ENCODE measurements at regions not wholly inside any gene's neighbourhood (a gene's known extent, or its start where the extent isn't known, plus 50 kb on each side); places are given as distances from the start of the nearest gene placed in this dataset.

- no peaks in the 10 kb centered on the region for H3K4me1 Mint-ChIP-seq
These were observed 608.1 kb downstream of the CDH9 start for GRCh38 chr5:26430323-26430722.

DNA sequence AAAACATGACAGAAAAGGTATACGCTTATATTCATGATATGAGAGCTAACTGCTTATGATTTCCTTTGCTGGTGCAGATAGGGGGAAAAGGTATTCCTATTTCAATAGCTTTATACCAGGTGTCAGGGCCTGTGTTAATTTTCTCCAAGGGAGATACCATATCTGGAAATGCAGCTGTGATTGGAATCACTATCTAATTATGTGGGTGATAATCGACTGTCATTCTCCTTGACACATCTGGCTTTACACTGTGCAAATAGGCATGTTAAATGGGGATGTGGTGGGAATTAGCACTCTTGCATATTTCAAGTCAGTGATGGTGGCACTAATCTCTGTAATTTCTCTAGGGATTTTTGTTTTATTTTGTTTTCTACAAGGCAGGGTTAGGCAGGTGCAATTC lies 611.1 kb downstream of the CDH9 start:
- Histone ChIP-seq H2AFZ (ENCODE audit: insufficient read depth, low read depth, low read length, poor library complexity, severe bottlenecking) (no peak overlapping the region), H3K4me3 (ENCODE audit: control extremely low read depth in 1 of 5, extremely low read depth in 1 of 5, insufficient read depth in 1 of 5, low read depth in 2 of 5, low read length in 4 of 5) (no peak overlapping the region), H4K20me1 (ENCODE audit: control insufficient read depth, insufficient read depth, low read length, poor library complexity, severe bottlenecking) (no peaks in the 10 kb centered on the region), H3K27me3 (replicated peaks in 1 of 4; ENCODE audit: control extremely low read depth in 1 of 4, control insufficient read depth in 3 of 4, insufficient read depth in 4 of 4, low read length in 3 of 4) (no peaks in the 10 kb centered on the region), H3K79me2 (ENCODE audit: control insufficient read depth, insufficient read depth, low read length) (no peaks in the 10 kb centered on the region), H3K9me3 (ENCODE audit: control extremely low read depth in 1 of 3, control insufficient read depth in 2 of 3, insufficient read depth in 1 of 3, low read length in 2 of 3) (peaks cover 0 to 5% (median 0%) of the 10 kb centered on the region in 3 donors), H3K9ac (ENCODE audit: low read length) (no peak overlapping the region), H3K36me3 (replicated peaks in 1 of 2; ENCODE audit: control extremely low read depth in 1 of 2, control insufficient read depth in 1 of 2, extremely low read depth in 1 of 2, insufficient read depth in 2 of 2, low read length in 1 of 2) (no peaks in the 10 kb centered on the region), H3K4me1 (ENCODE audit: control insufficient read depth in 2 of 2, insufficient read depth in 2 of 2, low read length in 2 of 2) (no peaks in the 10 kb centered on the region), H3K27ac (ENCODE audit: low read length in 2 of 2) (no peak overlapping the region), H3K4me2 (replicated peaks; ENCODE audit: low read depth, low read length, poor library complexity, severe bottlenecking) (no peak overlapping the region)
- H3K27me3 Mint-ChIP-seq, result no peaks in the 10 kb centered on the region
- DNase-seq (no peak), ATAC-seq (ENCODE audit: low read depth) (no peak)
- intact Hi-C loops (cut with micrococcal nuclease), result no loop called here
- ChIA-PET CTCF (no interaction called here), POLR2A (no interaction called here)
- peaks cover 3% of the 10 kb centered on the region for H3K9me3 Mint-ChIP-seq (ENCODE audit: insufficient read depth)
- WGBS (ENCODE audit: insufficient coverage), result 80% methylated on average over 1 of the region's 2 CpGs
- no peaks in the 10 kb centered on the region for H3K4me1 Mint-ChIP-seq
- no peak overlapping the region for H3K4me3 Mint-ChIP-seq
- no peak overlapping the region for H3K27ac Mint-ChIP-seq
- TF ChIP-seq CTCF (IDR thresholded peaks at IDR 0.05) (no peak), EZH2 (IDR thresholded peaks at IDR 0.05; ENCODE audit: borderline replicate concordance, insufficient read depth, low read depth, low read length, poor library complexity, severe bottlenecking) (no peak)

More at GRCh38 chr5:26430323-26430722, 608.1 kb downstream of the CDH9 start:
- H3K4me3 ChIP-seq (ENCODE audit: control extremely low read depth in 1 of 5, extremely low read depth in 1 of 5, insufficient read depth in 1 of 5, low read depth in 2 of 5, low read length in 4 of 5), result no peak overlapping the region
- Mint-ChIP-seq H3K27me3 (no peaks in the 10 kb centered on the region), H3K9me3 (ENCODE audit: insufficient read depth) (peaks cover 6% of the 10 kb centered on the region), H3K4me3 (no peak overlapping the region), H3K27ac (no peak overlapping the region)
- intact Hi-C loops (cut with micrococcal nuclease), result no loop called here
- peaks cover 0 to 5% (median 0%) of the 10 kb centered on the region in 3 donors for H3K9me3 ChIP-seq (ENCODE audit: control extremely low read depth in 1 of 3, control insufficient read depth in 2 of 3, insufficient read depth in 1 of 3, low read length in 2 of 3)
- POLR2A ChIA-PET, result no interaction called here
- no peak for ATAC-seq (ENCODE audit: low read depth)
- H4K20me1 ChIP-seq (ENCODE audit: control insufficient read depth, insufficient read depth, low read length, poor library complexity, severe bottlenecking), result no peaks in the 10 kb centered on the region
- no peak for DNase-seq
- H3K4me2 ChIP-seq (replicated peaks; ENCODE audit: low read depth, low read length, poor library complexity, severe bottlenecking), result no peak overlapping the region
- H3K27ac ChIP-seq (ENCODE audit: low read length in 2 of 2), result no peak overlapping the region
- H3K36me3 ChIP-seq (replicated peaks in 1 of 2; ENCODE audit: control extremely low read depth in 1 of 2, control insufficient read depth in 1 of 2, extremely low read depth in 1 of 2, insufficient read depth in 2 of 2, low read length in 1 of 2), result no peaks in the 10 kb centered on the region
- H3K27me3 ChIP-seq (replicated peaks in 1 of 4; ENCODE audit: control extremely low read depth in 1 of 4, control insufficient read depth in 3 of 4, insufficient read depth in 4 of 4, low read length in 3 of 4), result no peaks in the 10 kb centered on the region
- TF ChIP-seq CTCF (IDR thresholded peaks at IDR 0.05) (no peak), EZH2 (IDR thresholded peaks at IDR 0.05; ENCODE audit: borderline replicate concordance, insufficient read depth, low read depth, low read length, poor library complexity, severe bottlenecking) (no peak)
- 93% methylated on average over 1 of the region's 2 CpGs for WGBS (ENCODE audit: insufficient coverage)
- CTCF ChIA-PET, result no interaction called here
- no peak overlapping the region for H3K9ac ChIP-seq (ENCODE audit: low read length)
- no peak overlapping the region for H2AFZ ChIP-seq (ENCODE audit: insufficient read depth, low read depth, low read length, poor library complexity, severe bottlenecking)
- H3K79me2 ChIP-seq (ENCODE audit: control insufficient read depth, insufficient read depth, low read length), result no peaks in the 10 kb centered on the region
- H3K4me1 ChIP-seq (ENCODE audit: control insufficient read depth in 2 of 2, insufficient read depth in 2 of 2, low read length in 2 of 2), result no peaks in the 10 kb centered on the region

All from B cell (primary cell).